DOHH2 (cell line): ENCODE measurements at regions not wholly inside any gene's neighbourhood (a gene's known extent, or its start where the extent isn't known, plus 50 kb on each side); places are given as distances from the start of the nearest gene placed in this dataset.

Source experiments
- CTCF ChIP-seq: fragments of 200-600 bp; sonication (generic); IDR thresholded peaks from one replicate; pipeline ENCODE4 v1.5.1; 2014; ENCODE audit warnings: antibody characterized with exemption, mild to moderate bottlenecking, low read depth, low read length; ENCODE audit not compliant: poor library complexity, severe bottlenecking
- EZH2phosphoT487 ChIP-seq: fragments of 200-600 bp; sonication (generic); IDR thresholded peaks from 2 replicates; pipeline ENCODE4 v1.6.1; 2017; ENCODE audit warnings: borderline replicate concordance, mild to moderate bottlenecking, antibody characterized with exemption, low read length, moderate library complexity, mixed read lengths

- TF ChIP-seq CTCF (no peak), EZH2phosphoT487 (no peak)
Measured at GRCh38 chr10:37563107-37563714, 294.2 kb downstream of the ZNF248 start.
